Neural crest cell (in vitro differentiated cells): ENCODE measurements at regions not wholly inside any gene's neighbourhood (a gene's known extent, or its start where the extent isn't known, plus 50 kb on each side); places are given as distances from the start of the nearest gene placed in this dataset.

ENCODE experiments used
- DNase-seq: peaks from one replicate; pipeline ENCODE4 v3.0.0; 2021; ENCODE audit warnings: low read depth, mixed read lengths, low spot score
- H3K27ac Mint-ChIP-seq: one replicate; pipeline ENCODE4 v1.8.0; 2021; ENCODE audit warnings: mild to moderate bottlenecking, mixed read lengths; ENCODE audit not compliant: unreplicated experiment
- H3K27me3 Mint-ChIP-seq: 2 replicates; pipeline ENCODE4 v1.8.0; 2021; ENCODE audit warnings: low read depth, mild to moderate bottlenecking, mixed read lengths
- H3K36me3 Mint-ChIP-seq: 2 replicates; pipeline ENCODE4 v1.8.0; 2021; ENCODE audit warnings: low read depth, mild to moderate bottlenecking, mixed read lengths
- H3K4me1 Mint-ChIP-seq: 2 replicates; pipeline ENCODE4 v1.8.0; 2021; ENCODE audit warnings: mixed read lengths
- H3K4me3 Mint-ChIP-seq: one replicate; pipeline ENCODE4 v1.8.0; 2021; ENCODE audit warnings: mild to moderate bottlenecking, mixed read lengths
- H3K9me3 Mint-ChIP-seq: 2 replicates; pipeline ENCODE4 v1.8.0; 2021; ENCODE audit warnings: mixed read lengths
- CTCF ChIP-seq: fragments of 200-600 bp; sonication (generic); conservative IDR thresholded peaks from 2 replicates; pipeline ENCODE4 v1.5.0; 2021; ENCODE audit warnings: antibody characterized with exemption, mild to moderate bottlenecking

GRCh38 chr5:74480201-74480600, 160.3 kb downstream of the ENC1 start:
- Mint-ChIP-seq H3K9me3 (no peaks in the 10 kb centered on the region), H3K4me1 (peaks cover 24% of the 10 kb centered on the region), H3K4me3 (no peak overlapping the region), H3K27me3 (no peaks in the 10 kb centered on the region), H3K36me3 (no peaks in the 10 kb centered on the region), H3K27ac (no peak overlapping the region)
- DNase-seq, result no peak
- no peak for TF ChIP-seq CTCF

GRCh38 chr5:74478328-74478727, 162.2 kb downstream of the ENC1 start:
- peaks cover 20% of the 10 kb centered on the region for H3K4me1 Mint-ChIP-seq
- no peaks in the 10 kb centered on the region for H3K36me3 Mint-ChIP-seq
- no peak for DNase-seq
- H3K27me3 Mint-ChIP-seq, result no peaks in the 10 kb centered on the region
- no peak overlapping the region for H3K4me3 Mint-ChIP-seq
- no peak overlapping the region for H3K27ac Mint-ChIP-seq
- TF ChIP-seq CTCF, result no peak
- no peaks in the 10 kb centered on the region for H3K9me3 Mint-ChIP-seq

- no peak for TF ChIP-seq CTCF
- no peaks in the 10 kb centered on the region for H3K9me3 Mint-ChIP-seq
- DNase-seq, result no peak
- peaks cover 15% of the 10 kb centered on the region for H3K4me1 Mint-ChIP-seq
- H3K36me3 Mint-ChIP-seq, result no peaks in the 10 kb centered on the region
- no peaks in the 10 kb centered on the region for H3K27me3 Mint-ChIP-seq
- H3K27ac Mint-ChIP-seq, result peak overlapping the region; percentile 51
- H3K4me3 Mint-ChIP-seq, result no peak overlapping the region
These were observed 162.8 kb downstream of the ENC1 start for GRCh38 chr5:74477761-74478160.

- Mint-ChIP-seq H3K27ac (no peak overlapping the region), H3K36me3 (no peaks in the 10 kb centered on the region), H3K27me3 (no peaks in the 10 kb centered on the region), H3K9me3 (no peaks in the 10 kb centered on the region), H3K4me1 (peaks cover 8% of the 10 kb centered on the region), H3K4me3 (no peak overlapping the region)
- TF ChIP-seq CTCF, result no peak
- no peak for DNase-seq
These were observed 163.6 kb downstream of the ENC1 start for GRCh38 chr5:74476819-74477453.

GRCh38 chr5:74476046-74476818, 164.3 kb downstream of the ENC1 start:
- H3K4me3 Mint-ChIP-seq, result no peak overlapping the region
- no peaks in the 10 kb centered on the region for H3K27me3 Mint-ChIP-seq
- no peak overlapping the region for H3K27ac Mint-ChIP-seq
- no peak for DNase-seq
- H3K36me3 Mint-ChIP-seq, result no peaks in the 10 kb centered on the region
- no peaks in the 10 kb centered on the region for H3K9me3 Mint-ChIP-seq
- peaks cover 5% of the 10 kb centered on the region for H3K4me1 Mint-ChIP-seq
- TF ChIP-seq CTCF, result no peak
